CD4-positive, alpha-beta T cell treated with Interleukin-4 for 4 hours (primary cell): ENCODE measurements at regions not wholly inside any gene's neighbourhood (a gene's known extent, or its start where the extent isn't known, plus 50 kb on each side); places are given as distances from the start of the nearest gene placed in this dataset.
A peak's percentile ranks its signal among the peaks of the same experiment; 100 is the strongest.

ENCODE experiments used
- DNase-seq: peaks from one replicate; pipeline ENCODE4 v3.0.0-alpha.2; 2020

- no peak for DNase-seq
These were observed 311.5 kb downstream of the RFC3 start for GRCh38 chr13:34129436-34129835.

GRCh38 chr13:34137200-34137599 lies 319.3 kb downstream of the RFC3 start:
- no peak for DNase-seq

- no peak for DNase-seq
These were observed 321.8 kb downstream of the RFC3 start for GRCh38 chr13:34139660-34140227.

GRCh38 chr13:34143637-34144036 lies 325.7 kb downstream of the RFC3 start:
- no peak for DNase-seq

- no peak for DNase-seq
These were observed 326.2 kb downstream of the RFC3 start for GRCh38 chr13:34144142-34144541.

GRCh38 chr13:34145061-34145460 lies 327.1 kb downstream of the RFC3 start:
- DNase-seq, result no peak

- DNase-seq, result no peak
These were observed 330.4 kb downstream of the RFC3 start for GRCh38 chr13:34148359-34148758.

- no peak for DNase-seq
These were observed 333.9 kb downstream of the RFC3 start for GRCh38 chr13:34151885-34152284.

GRCh38 chr13:34152409-34152808 lies 334.5 kb downstream of the RFC3 start:
- DNase-seq, result no peak

GRCh38 chr13:34152996-34153395 lies 335.0 kb downstream of the RFC3 start:
- DNase-seq, result no peak

GRCh38 chr13:34153428-34154180 lies 335.7 kb downstream of the RFC3 start:
- no peak for DNase-seq

- DNase-seq, result no peak
These were observed 338.1 kb downstream of the RFC3 start for GRCh38 chr13:34155931-34156607.

GRCh38 chr13:34156841-34157365 lies 339.0 kb downstream of the RFC3 start:
- DNase-seq, result peak; percentile 13

GRCh38 chr13:34159946-34160345 lies 342.0 kb downstream of the RFC3 start:
- no peak for DNase-seq

GRCh38 chr13:34161931-34162543 lies 344.1 kb downstream of the RFC3 start:
- no peak for DNase-seq

GRCh38 chr13:34162544-34162933 lies 344.6 kb downstream of the RFC3 start:
- DNase-seq, result no peak

- DNase-seq, result no peak
These were observed 346.6 kb downstream of the RFC3 start for GRCh38 chr13:34164582-34164981.

GRCh38 chr13:34165158-34165557 lies 347.2 kb downstream of the RFC3 start:
- no peak for DNase-seq

- DNase-seq, result no peak
These were observed 348.5 kb downstream of the RFC3 start for GRCh38 chr13:34166406-34166805.

- DNase-seq, result no peak
These were observed 349.4 kb downstream of the RFC3 start for GRCh38 chr13:34167347-34167746.

- no peak for DNase-seq
These were observed 354.1 kb downstream of the RFC3 start for GRCh38 chr13:34172048-34172447.

- no peak for DNase-seq
These were observed 356.8 kb downstream of the RFC3 start for GRCh38 chr13:34174671-34175145.

GRCh38 chr13:34175551-34175950 lies 357.6 kb downstream of the RFC3 start:
- DNase-seq, result no peak
